Duodenal mucosa (tissue), 2 donors: ENCODE measurements at regions not wholly inside any gene's neighbourhood (a gene's known extent, or its start where the extent isn't known, plus 50 kb on each side); places are given as distances from the start of the nearest gene placed in this dataset.

Experiments
- H3K27ac ChIP-seq: one replicate; pipeline ENCODE4 v1.7.0; 2013; ENCODE audit warnings: low read depth, low read length
- H3K27me3 ChIP-seq, 2 donors: one replicate each; pipeline ENCODE4 v1.7.0; 2013; ENCODE audit warnings: low read length in 2 of 2, control low read depth in 1 of 2; ENCODE audit not compliant: insufficient read depth in 2 of 2, control insufficient read depth in 1 of 2
- H3K36me3 ChIP-seq, 2 donors: one replicate each; pipeline ENCODE4 v1.7.0; 2013; ENCODE audit warnings: low read length in 2 of 2, control low read depth in 1 of 2; ENCODE audit not compliant: insufficient read depth in 2 of 2, control insufficient read depth in 1 of 2
- H3K4me1 ChIP-seq, 2 donors: one replicate each; pipeline ENCODE4 v1.7.0; 2013; ENCODE audit warnings: low read length in 2 of 2, control low read depth in 1 of 2; ENCODE audit not compliant: insufficient read depth in 2 of 2, control insufficient read depth in 1 of 2
- H3K4me3 ChIP-seq, 2 donors: one replicate each; pipeline ENCODE4 v1.7.0; 2013; ENCODE audit warnings: low read length in 2 of 2, low read depth in 1 of 2
- H3K9ac ChIP-seq, 2 donors: one replicate each; pipeline ENCODE4 v1.7.0; 2013; ENCODE audit warnings: low read length in 2 of 2, low read depth in 1 of 2
- H3K9me3 ChIP-seq, 2 donors: one replicate each; pipeline ENCODE4 v1.7.0; 2013; ENCODE audit warnings: low read length in 2 of 2, control low read depth in 1 of 2; ENCODE audit not compliant: control insufficient read depth in 1 of 2

DNA sequence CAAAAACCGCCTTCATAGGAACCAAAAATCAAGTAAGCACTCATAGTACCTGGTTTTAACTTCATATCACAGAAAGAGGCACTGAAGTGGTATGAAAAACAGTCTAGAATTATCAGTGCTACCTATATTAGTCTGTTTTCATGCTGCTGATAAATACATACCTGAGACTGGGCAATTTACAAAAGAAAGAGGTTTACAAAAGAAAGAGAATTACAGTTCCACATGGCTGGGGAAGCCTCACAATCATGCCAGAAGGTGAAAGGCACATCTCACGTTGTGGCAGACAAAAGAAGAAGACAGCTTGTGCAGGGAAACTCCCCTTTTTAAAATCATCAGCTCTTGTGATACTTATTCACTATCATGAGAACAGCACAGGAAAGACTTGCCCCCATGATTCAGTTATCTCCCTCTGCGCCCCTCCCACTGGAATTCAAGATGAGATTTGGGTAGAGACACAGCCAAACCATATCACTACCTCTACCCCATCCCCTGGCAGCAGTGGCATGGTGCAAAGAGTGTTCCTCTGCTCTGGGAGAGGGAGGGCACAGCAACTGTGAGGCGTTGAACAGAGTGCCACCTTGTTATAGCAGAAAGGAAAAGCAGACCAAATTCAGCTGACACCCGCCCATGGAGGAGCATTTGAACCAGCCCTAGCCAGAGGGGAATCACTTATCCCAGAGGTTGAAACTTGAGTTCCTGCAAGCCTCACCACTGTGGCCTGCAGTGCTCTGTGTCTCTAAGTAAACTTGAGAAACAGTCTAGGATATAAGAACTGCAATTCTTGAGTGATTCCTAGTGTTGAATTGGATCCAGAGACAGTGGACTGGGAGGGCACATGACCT is 61.9 kb upstream of the PTPRZ1 start:
- no peaks in the 10 kb centered on the region for H3K27me3 ChIP-seq
- H3K27ac ChIP-seq, result no peak overlapping the region

DNA sequence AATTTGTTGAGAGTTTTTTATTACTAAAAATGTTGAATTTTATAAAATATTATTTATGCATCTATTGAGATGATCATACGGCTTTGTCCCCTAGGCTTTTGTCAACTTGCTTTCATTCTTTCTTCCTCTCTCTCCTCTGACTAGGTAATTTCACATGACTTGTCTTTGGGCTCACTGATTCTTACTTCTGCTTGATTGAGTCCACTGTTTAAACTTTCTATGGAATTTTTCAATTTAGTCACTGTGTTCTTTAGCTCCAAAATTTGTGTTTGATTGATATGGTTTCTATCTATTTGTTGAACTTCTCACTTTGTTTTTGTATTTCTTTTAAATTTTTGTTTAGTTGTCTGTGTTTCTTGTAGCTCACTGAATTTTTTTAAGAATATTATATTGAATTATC is 65.9 kb upstream of the PTPRZ1 start:
- H3K36me3 ChIP-seq, result no peaks in the 10 kb centered on the region
- no peak overlapping the region for H3K4me3 ChIP-seq
- H3K9me3 ChIP-seq, result peaks cover 0 to 5% of the 10 kb centered on the region in 2 donors
- no peak overlapping the region for H3K9ac ChIP-seq
- H3K27ac ChIP-seq, result no peak overlapping the region
- H3K4me1 ChIP-seq, result no peaks in the 10 kb centered on the region
- H3K27me3 ChIP-seq, result no peaks in the 10 kb centered on the region

More for the DNA sequence above, 61.9 kb upstream of the PTPRZ1 start:
- Histone ChIP-seq H3K4me3 (no peak overlapping the region), H3K9ac (no peak overlapping the region), H3K9me3 (peaks cover 0 to 5% of the 10 kb centered on the region in 2 donors), H3K4me1 (no peaks in the 10 kb centered on the region), H3K36me3 (no peaks in the 10 kb centered on the region)

DNA sequence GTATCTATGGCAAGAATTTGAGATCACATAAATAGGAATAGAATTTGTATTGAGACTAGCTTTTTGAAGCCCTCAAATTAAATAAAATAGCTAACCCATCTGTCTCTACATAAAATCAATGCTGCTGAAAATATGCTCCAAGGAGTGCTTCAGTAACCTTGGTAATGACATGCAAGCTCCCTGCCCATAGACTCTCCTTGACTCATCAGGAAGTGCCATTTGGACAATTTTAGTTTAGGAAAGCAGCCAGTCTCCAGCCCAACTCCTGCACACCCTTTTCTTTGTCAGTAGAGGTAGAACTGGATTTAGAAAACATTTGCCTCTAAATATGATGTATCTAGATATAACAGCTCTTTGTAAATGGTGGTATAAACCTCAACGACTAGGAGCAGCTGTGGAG is 69.9 kb upstream of the PTPRZ1 start:
- Histone ChIP-seq H3K27me3 (no peaks in the 10 kb centered on the region), H3K9me3 (peaks cover 0 to 5% of the 10 kb centered on the region in 2 donors), H3K4me3 (no peak overlapping the region), H3K36me3 (no peaks in the 10 kb centered on the region), H3K4me1 (no peaks in the 10 kb centered on the region), H3K27ac (no peak overlapping the region), H3K9ac (no peak overlapping the region)

DNA sequence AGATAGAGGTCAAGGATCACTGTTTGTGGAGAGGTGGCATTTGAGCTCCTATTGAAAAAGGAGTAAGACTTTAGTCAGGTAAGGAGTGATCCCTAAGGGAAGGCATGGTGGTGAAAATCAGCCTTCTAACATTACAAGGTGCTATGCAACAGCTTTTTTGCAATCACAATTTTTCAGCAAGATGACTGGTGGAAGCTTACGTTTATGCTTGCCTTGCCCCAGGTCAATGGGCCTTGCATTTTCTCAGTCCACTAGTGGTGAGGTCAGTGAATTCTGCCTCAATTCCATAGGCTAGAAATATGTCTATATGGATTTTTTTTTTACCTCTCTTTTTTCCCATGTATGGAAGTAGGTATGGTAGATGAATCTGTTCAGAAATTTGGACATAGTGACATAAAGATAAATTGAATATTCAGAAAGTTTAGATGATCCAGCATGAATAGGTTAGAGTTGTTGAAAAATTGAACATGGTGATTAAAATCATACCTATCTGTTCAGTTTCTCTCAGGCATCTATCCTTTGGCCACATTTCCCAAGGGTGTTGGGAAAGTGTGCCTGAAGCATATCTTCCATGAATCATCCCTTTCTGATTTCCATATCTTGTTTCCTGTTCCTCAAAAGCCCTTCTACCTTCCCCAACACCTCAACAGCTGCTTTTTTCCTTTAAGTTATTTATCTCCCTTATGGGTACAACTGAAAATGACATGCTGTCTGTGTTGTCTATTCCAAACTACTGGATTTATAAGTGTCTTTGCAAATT is 71.9 kb upstream of the PTPRZ1 start:
- Histone ChIP-seq H3K36me3 (no peaks in the 10 kb centered on the region), H3K27ac (no peak overlapping the region)

DNA sequence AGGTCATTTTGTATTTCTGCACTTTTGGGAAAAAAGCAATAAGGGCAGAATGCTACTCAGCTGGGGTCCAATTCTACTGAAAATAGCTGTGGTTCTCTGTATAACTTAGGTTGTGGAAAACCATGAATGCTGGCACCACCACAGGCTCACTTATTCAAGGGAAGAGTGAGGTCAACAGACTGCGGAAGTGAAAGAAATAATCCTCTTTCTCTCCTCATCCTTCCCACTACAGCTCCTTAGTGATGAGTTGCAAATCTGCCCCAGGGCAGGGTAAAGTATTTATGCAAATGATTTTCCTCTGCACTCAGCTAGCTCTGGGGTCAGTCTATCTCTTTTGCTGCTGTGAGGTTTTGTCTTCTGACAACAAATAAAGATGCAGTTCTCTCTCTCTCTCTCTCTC is 74.1 kb upstream of the PTPRZ1 start:
- no peak overlapping the region for H3K9ac ChIP-seq
- H3K4me3 ChIP-seq, result no peak overlapping the region
- no peaks in the 10 kb centered on the region for H3K9me3 ChIP-seq
- no peaks in the 10 kb centered on the region for H3K36me3 ChIP-seq
- H3K27me3 ChIP-seq, result no peaks in the 10 kb centered on the region
- H3K4me1 ChIP-seq, result no peaks in the 10 kb centered on the region
- H3K27ac ChIP-seq, result no peak overlapping the region

More for the DNA sequence above, 71.9 kb upstream of the PTPRZ1 start:
- no peaks in the 10 kb centered on the region for H3K9me3 ChIP-seq
- H3K9ac ChIP-seq, result no peak overlapping the region
- no peak overlapping the region for H3K4me3 ChIP-seq
- no peaks in the 10 kb centered on the region for H3K27me3 ChIP-seq
- no peaks in the 10 kb centered on the region for H3K4me1 ChIP-seq

DNA sequence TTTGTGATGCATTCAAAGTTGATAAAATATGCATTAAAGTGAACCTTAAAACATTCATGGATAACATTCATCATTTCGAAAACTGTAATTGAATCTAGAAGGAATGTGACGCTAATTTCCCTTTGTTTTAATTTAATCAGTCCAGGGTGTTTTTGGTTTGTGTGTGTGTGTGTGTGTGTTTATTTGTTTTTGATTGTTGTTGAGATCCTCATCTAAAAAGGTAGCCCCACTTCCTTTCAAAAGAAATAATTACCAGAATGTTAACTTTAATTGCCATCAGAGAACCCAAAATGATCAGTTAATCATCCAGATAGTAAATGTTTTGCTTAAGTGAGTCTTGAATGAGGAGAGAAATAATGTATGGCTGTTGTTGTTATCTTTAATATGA is 74.5 kb upstream of the PTPRZ1 start:
- Histone ChIP-seq H3K27me3 (no peaks in the 10 kb centered on the region), H3K36me3 (no peaks in the 10 kb centered on the region), H3K9ac (no peak overlapping the region), H3K9me3 (no peaks in the 10 kb centered on the region), H3K4me1 (no peaks in the 10 kb centered on the region), H3K4me3 (no peak overlapping the region), H3K27ac (no peak overlapping the region)

DNA sequence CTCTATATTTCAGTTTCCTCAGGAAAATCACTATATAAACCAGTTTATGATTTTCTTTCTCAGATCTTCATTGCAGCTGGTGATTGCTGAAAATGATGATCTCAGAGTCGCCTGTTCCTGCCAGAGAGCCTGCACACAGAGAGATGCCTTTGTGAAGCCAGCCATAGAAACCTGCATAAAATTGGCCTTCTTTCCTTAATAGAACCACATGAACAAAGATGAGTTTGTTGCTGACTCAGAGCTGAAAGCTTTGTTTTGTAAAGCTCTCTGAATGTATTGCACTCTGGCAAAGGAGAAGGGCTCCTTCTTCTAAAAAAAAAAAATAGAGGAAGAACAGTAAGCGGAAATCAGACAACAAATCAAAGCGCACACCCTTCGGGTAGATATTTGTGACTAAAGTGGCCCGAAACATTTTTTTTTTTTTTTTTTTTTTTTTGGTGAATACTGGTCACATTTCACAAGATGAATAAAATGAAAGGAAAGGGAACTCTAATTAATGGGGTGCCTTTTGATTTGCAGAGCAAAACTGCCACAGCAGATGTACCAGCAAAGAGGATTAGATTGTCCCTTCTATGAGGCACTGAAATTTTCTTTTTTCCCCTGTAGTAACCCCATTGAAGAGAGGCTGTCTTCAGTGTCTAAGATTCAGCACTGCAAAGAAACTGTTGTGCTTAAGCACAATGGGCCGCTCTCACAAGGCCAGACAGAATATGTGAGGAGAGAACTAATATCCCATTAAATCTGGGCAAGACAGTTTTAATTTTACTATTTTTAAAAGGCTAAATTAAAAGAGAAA is 75.1 kb upstream of the PTPRZ1 start:
- H3K4me3 ChIP-seq, result no peak overlapping the region
- no peaks in the 10 kb centered on the region for H3K36me3 ChIP-seq
- no peaks in the 10 kb centered on the region for H3K27me3 ChIP-seq
- H3K9ac ChIP-seq, result no peak overlapping the region
- H3K9me3 ChIP-seq, result no peaks in the 10 kb centered on the region
- no peak overlapping the region for H3K27ac ChIP-seq
- H3K4me1 ChIP-seq, result no peaks in the 10 kb centered on the region

DNA sequence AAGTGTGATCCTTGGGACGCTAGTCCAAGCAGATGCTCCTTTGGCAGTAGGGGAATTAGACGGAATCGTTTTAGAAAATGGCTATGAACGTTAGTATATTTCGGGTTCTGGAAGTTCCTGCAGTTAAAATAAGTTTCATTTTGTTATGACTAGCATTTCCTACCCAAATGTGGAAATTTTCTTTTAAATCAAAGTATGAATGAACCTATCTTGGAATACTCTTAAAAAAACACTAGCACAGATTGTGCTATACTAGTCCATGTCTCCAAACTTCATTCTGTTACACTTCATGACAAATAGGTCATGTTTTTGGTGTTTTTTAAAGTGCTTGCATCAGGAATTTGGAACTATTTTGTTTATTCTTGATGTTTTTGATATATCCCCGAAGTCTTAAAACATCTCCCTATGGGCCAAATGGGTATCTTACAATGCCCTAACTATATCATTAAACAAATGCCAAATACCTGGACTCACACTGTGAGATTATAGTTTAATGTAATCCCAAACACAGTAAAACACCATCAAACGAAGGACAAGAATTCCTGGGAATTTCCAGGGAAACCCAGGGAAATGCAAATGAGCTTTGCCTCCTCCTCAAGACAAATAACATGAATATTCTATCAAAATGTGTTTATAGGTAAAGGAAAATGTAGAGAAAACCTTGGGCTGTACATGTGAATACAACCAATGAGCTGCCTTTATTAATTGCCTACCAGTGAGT is 75.9 kb upstream of the PTPRZ1 start:
- H3K4me1 ChIP-seq, result no peaks in the 10 kb centered on the region
- no peak overlapping the region for H3K27ac ChIP-seq
- no peaks in the 10 kb centered on the region for H3K36me3 ChIP-seq
- no peak overlapping the region for H3K9ac ChIP-seq
- H3K4me3 ChIP-seq, result no peak overlapping the region
- H3K27me3 ChIP-seq, result no peaks in the 10 kb centered on the region
- no peaks in the 10 kb centered on the region for H3K9me3 ChIP-seq

DNA sequence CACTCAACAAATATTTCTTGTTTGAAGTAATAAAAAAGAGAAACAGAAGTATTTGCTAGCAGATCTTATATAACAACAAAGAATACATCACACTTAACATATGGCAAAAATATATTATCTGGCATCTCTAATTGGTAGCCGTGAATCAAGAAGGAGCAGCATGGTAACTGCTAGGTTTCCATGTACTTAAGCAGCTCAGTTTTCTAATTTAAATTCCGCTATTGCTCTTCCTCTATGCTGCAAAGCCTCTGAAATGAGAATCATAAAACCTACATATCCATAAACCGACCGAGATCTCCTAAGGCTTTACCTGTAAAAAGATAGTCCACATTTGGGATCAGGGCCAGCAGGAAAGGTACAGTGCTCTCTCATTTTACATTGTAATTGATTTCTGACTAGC is 76.6 kb upstream of the PTPRZ1 start:
- Histone ChIP-seq H3K27me3 (no peaks in the 10 kb centered on the region), H3K9ac (no peak overlapping the region), H3K4me1 (no peaks in the 10 kb centered on the region), H3K36me3 (no peaks in the 10 kb centered on the region), H3K4me3 (no peak overlapping the region), H3K27ac (no peak overlapping the region), H3K9me3 (no peaks in the 10 kb centered on the region)
